HG02610 (cell line): ENCODE measurements at regions not wholly inside any gene's neighbourhood (a gene's known extent, or its start where the extent isn't known, plus 50 kb on each side); places are given as distances from the start of the nearest gene placed in this dataset.

Experiments
- ATAC-seq: cut with Tn5 transposase; IDR thresholded peaks from one replicate; pipeline ENCODE4 v1.9.1; 2021; ENCODE audit warnings: mild to moderate bottlenecking, moderate library complexity; ENCODE audit not compliant: unreplicated experiment

GRCh38 chr7:142380069-142380468 is 122.2 kb upstream of the PRSS58 start:
- no peak for ATAC-seq

- no peak for ATAC-seq
Measured at GRCh38 chr7:142379201-142379885, 121.5 kb upstream of the PRSS58 start.

- ATAC-seq, result no peak
Measured at GRCh38 chr7:142377567-142377966, 119.7 kb upstream of the PRSS58 start.

- no peak for ATAC-seq
Measured at GRCh38 chr7:142376356-142376997, 118.6 kb upstream of the PRSS58 start.

- ATAC-seq, result no peak
Measured at GRCh38 chr7:142375710-142376313, 118.0 kb upstream of the PRSS58 start.

GRCh38 chr7:142372727-142373126 is 114.9 kb upstream of the PRSS58 start:
- no peak for ATAC-seq

- no peak for ATAC-seq
Measured at GRCh38 chr7:142371586-142372377, 113.9 kb upstream of the PRSS58 start.

- no peak for ATAC-seq
Measured at GRCh38 chr7:142365410-142365842, 107.6 kb upstream of the PRSS58 start.

GRCh38 chr7:142364551-142364950 is 106.7 kb upstream of the PRSS58 start:
- ATAC-seq, result no peak

- no peak for ATAC-seq
Measured at GRCh38 chr7:142362349-142362748, 104.5 kb upstream of the PRSS58 start.

- no peak for ATAC-seq
Measured at GRCh38 chr7:142359694-142360279, 101.9 kb upstream of the PRSS58 start.

- peak; percentile 89 for ATAC-seq
Measured at GRCh38 chr7:142357953-142358520, 100.2 kb upstream of the PRSS58 start.

- no peak for ATAC-seq
Measured at GRCh38 chr7:142356166-142356565, 98.3 kb upstream of the PRSS58 start.

- no peak for ATAC-seq
Measured at GRCh38 chr7:142355328-142355727, 97.5 kb upstream of the PRSS58 start.

- no peak for ATAC-seq
Measured at GRCh38 chr7:142353147-142354060, 95.5 kb upstream of the PRSS58 start.

GRCh38 chr7:142352543-142352942 is 94.7 kb upstream of the PRSS58 start:
- no peak for ATAC-seq

- no peak for ATAC-seq
Measured at GRCh38 chr7:142351145-142351544, 93.3 kb upstream of the PRSS58 start.

- no peak for ATAC-seq
Measured at GRCh38 chr7:142349670-142350405, 92.0 kb upstream of the PRSS58 start.

GRCh38 chr7:142348921-142349405 is 91.1 kb upstream of the PRSS58 start:
- no peak for ATAC-seq
